CD4-positive, alpha-beta T cell (primary cell): ENCODE measurements at regions not wholly inside any gene's neighbourhood (a gene's known extent, or its start where the extent isn't known, plus 50 kb on each side); places are given as distances from the start of the nearest gene placed in this dataset.

Source experiments
- ATAC-seq: fragments of 200-7000 bp; cut with Tn5 transposase; one replicate; pipeline ENCODE4 v1.10.0; 2022; ENCODE audit warnings: mild to moderate bottlenecking; ENCODE audit not compliant: poor library complexity
- CTCF ChIA-PET: fragments of 350-600 bp; sonication (Branson Sonifier 250); formaldehyde crosslinking; loops from one replicate; lab custom pipeline; 2021; ENCODE audit warnings: antibody characterized with exemption, inconsistent platforms; lab: Charles Lee
- POLR2A ChIA-PET: fragments of 350-600 bp; sonication (Branson Sonifier 250); formaldehyde crosslinking; loops from one replicate; lab custom pipeline; 2021; ENCODE audit warnings: antibody characterized with exemption, inconsistent platforms; lab: Charles Lee
- DNase-seq, 14 experiments: peaks; one replicate each; pipeline ENCODE4 v3.0.0-alpha.2; 2013 to 2020; ENCODE audit warnings: mixed read lengths in 2 of 14
- H3K27ac ChIP-seq, 2 donors: one replicate each; pipeline versions ENCODE4 v1.5.1 to v1.7.0; 2013; ENCODE audit warnings: low read length in 2 of 2, low read depth in 1 of 2, mild to moderate bottlenecking in 1 of 2
- H3K27me3 ChIP-seq, 2 experiments: 1 replicate in 1 of 2; 2 replicates in 1 of 2; pipeline versions ENCODE4 v1.6.1 to v1.7.0; 2013; ENCODE audit warnings: low read length in 2 of 2, control low read depth in 1 of 2, mild to moderate bottlenecking in 1 of 2, moderate library complexity in 1 of 2; ENCODE audit not compliant: insufficient read depth in 2 of 2, control insufficient read depth in 1 of 2
- H3K36me3 ChIP-seq: one replicate; pipeline ENCODE4 v1.6.1; 2013; ENCODE audit warnings: low read length, control low read depth; ENCODE audit not compliant: insufficient read depth
- H3K4me1 ChIP-seq: one replicate; pipeline ENCODE4 v1.6.1; 2013; ENCODE audit warnings: low read length, control low read depth; ENCODE audit not compliant: insufficient read depth
- H3K4me3 ChIP-seq: one replicate; pipeline ENCODE4 v1.5.1; 2013; ENCODE audit warnings: mild to moderate bottlenecking, low read length, moderate library complexity
- H3K9me3 ChIP-seq, 2 experiments: 1 replicate in 1 of 2; 2 replicates in 1 of 2; pipeline versions ENCODE4 v1.6.1 to v1.7.0; 2013; ENCODE audit warnings: low read length in 2 of 2, mild to moderate bottlenecking in 2 of 2, control low read depth in 1 of 2, moderate library complexity in 1 of 2; ENCODE audit not compliant: control insufficient read depth in 1 of 2, insufficient read depth in 1 of 2
- H3K27ac Mint-ChIP-seq: one replicate; pipeline ENCODE4 v1.8.0; 2020; ENCODE audit warnings: mixed read lengths
- H3K27me3 Mint-ChIP-seq: one replicate; pipeline ENCODE4 v1.8.0; 2021; ENCODE audit warnings: mixed read lengths
- H3K36me3 Mint-ChIP-seq: one replicate; pipeline ENCODE4 v1.8.0; 2021; ENCODE audit warnings: low read depth, mixed read lengths
- H3K4me1 Mint-ChIP-seq: one replicate; pipeline ENCODE4 v1.8.0; 2021; ENCODE audit warnings: low read depth, mixed read lengths
- H3K4me3 Mint-ChIP-seq: one replicate; pipeline ENCODE4 v1.8.0; 2020; ENCODE audit warnings: mild to moderate bottlenecking, mixed read lengths
- H3K9me3 Mint-ChIP-seq: one replicate; pipeline ENCODE4 v1.8.0; 2020; ENCODE audit warnings: mixed read lengths
- intact Hi-C, 2 experiments: fragments of 100-400 bp; cut with DNase I in 1 of 2; cut with micrococcal nuclease in 1 of 2; formaldehyde crosslinking; loops; one replicate each; pipeline versions ENCODE4 v1.15.1 to v1.9.0; 2023 to 2025; cut with DNase I, micrococcal nuclease
- TF ChIP-seq, protein P1 (sequence below): fragments of 200-600 bp; IDR thresholded peaks from one replicate; pipeline ENCODE4 v1.8.0; 2022; ENCODE audit warnings: antibody characterized with exemption, mild to moderate bottlenecking

- intact Hi-C loops, result no loop called here
- POLR2A ChIA-PET, result no interaction called here
- H3K27me3 Mint-ChIP-seq, result no peaks in the 10 kb centered on the region
- Histone ChIP-seq H3K4me1 (no peaks in the 10 kb centered on the region), H3K4me3 (no peak overlapping the region), H3K9me3 (peaks cover 0 to 8% of the 10 kb centered on the region in 2 experiments), H3K27ac (no peak overlapping the region), H3K36me3 (no peaks in the 10 kb centered on the region), H3K27me3 (no peaks in the 10 kb centered on the region)
- ATAC-seq (no peak), DNase-seq (no peak)
- no peak overlapping the region for H3K27ac Mint-ChIP-seq
- no peaks in the 10 kb centered on the region for H3K4me1 Mint-ChIP-seq
- TF ChIP-seq, protein P1, sequence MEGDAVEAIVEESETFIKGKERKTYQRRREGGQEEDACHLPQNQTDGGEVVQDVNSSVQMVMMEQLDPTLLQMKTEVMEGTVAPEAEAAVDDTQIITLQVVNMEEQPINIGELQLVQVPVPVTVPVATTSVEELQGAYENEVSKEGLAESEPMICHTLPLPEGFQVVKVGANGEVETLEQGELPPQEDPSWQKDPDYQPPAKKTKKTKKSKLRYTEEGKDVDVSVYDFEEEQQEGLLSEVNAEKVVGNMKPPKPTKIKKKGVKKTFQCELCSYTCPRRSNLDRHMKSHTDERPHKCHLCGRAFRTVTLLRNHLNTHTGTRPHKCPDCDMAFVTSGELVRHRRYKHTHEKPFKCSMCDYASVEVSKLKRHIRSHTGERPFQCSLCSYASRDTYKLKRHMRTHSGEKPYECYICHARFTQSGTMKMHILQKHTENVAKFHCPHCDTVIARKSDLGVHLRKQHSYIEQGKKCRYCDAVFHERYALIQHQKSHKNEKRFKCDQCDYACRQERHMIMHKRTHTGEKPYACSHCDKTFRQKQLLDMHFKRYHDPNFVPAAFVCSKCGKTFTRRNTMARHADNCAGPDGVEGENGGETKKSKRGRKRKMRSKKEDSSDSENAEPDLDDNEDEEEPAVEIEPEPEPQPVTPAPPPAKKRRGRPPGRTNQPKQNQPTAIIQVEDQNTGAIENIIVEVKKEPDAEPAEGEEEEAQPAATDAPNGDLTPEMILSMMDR, result no peak
- CTCF ChIA-PET, result no interaction called here
- peaks cover 3% of the 10 kb centered on the region for H3K9me3 Mint-ChIP-seq
- H3K36me3 Mint-ChIP-seq, result no peaks in the 10 kb centered on the region
- H3K4me3 Mint-ChIP-seq, result no peak overlapping the region
Measured at GRCh38 chr2:51986101-51986500, 954.2 kb upstream of the NRXN1 start.

DNA sequence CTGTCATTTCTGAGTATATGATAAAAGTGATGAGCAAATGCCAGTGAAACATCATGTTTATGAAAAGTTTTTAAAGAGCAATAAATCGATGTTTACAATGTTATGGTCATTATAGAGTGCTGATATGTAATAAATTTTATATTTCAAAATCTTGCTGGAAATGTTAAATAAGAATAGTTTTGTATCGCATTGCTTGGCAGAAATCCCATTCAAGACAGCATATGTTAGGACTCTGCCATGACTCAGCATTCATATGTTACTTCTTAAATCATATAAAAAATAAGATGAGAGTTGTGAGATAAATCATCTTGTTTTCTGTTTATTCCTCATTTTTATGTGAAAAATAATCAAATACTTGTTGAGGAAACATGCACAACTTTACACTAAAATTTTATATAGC, 949.9 kb upstream of the NRXN1 start:
- ChIA-PET CTCF (no interaction called here), POLR2A (no interaction called here)
- H3K9me3 ChIP-seq, result peaks cover 0 to 4% of the 10 kb centered on the region in 2 experiments
- H3K27ac Mint-ChIP-seq, result no peak overlapping the region
- H3K4me1 Mint-ChIP-seq, result no peaks in the 10 kb centered on the region
- no peak overlapping the region for H3K4me3 ChIP-seq
- no peaks in the 10 kb centered on the region for H3K4me1 ChIP-seq
- no peak for DNase-seq
- peaks cover 5% of the 10 kb centered on the region for H3K9me3 Mint-ChIP-seq
- H3K4me3 Mint-ChIP-seq, result no peak overlapping the region
- H3K27me3 Mint-ChIP-seq, result no peaks in the 10 kb centered on the region
- H3K36me3 Mint-ChIP-seq, result no peaks in the 10 kb centered on the region
- no peak overlapping the region for H3K27ac ChIP-seq
- intact Hi-C loops, result no loop called here
- H3K27me3 ChIP-seq, result no peaks in the 10 kb centered on the region
- TF ChIP-seq, protein P1, result no peak
- H3K36me3 ChIP-seq, result no peaks in the 10 kb centered on the region
- no peak for ATAC-seq

GRCh38 chr2:51976623-51977022, 944.7 kb upstream of the NRXN1 start:
- no peak overlapping the region for H3K27ac ChIP-seq

More at GRCh38 chr2:51976623-51977022, 944.7 kb upstream of the NRXN1 start:
- ChIA-PET POLR2A (no interaction called here), CTCF (no interaction called here)
- no peak overlapping the region for H3K27ac Mint-ChIP-seq
- Histone ChIP-seq H3K9me3 (peaks cover 0 to 4% of the 10 kb centered on the region in 2 experiments), H3K4me1 (no peaks in the 10 kb centered on the region), H3K27me3 (no peaks in the 10 kb centered on the region), H3K36me3 (no peaks in the 10 kb centered on the region), H3K4me3 (no peak overlapping the region)
- TF ChIP-seq, protein P1, result no peak
- H3K4me3 Mint-ChIP-seq, result no peak overlapping the region
- no peaks in the 10 kb centered on the region for H3K36me3 Mint-ChIP-seq
- ATAC-seq (no peak), DNase-seq (no peak)
- peaks cover 5% of the 10 kb centered on the region for H3K9me3 Mint-ChIP-seq
- H3K27me3 Mint-ChIP-seq, result no peaks in the 10 kb centered on the region
- no peaks in the 10 kb centered on the region for H3K4me1 Mint-ChIP-seq
- intact Hi-C loops, result no loop called here
